ENCODE measurements at regions not wholly inside any gene's neighbourhood (a gene's known extent, or its start where the extent isn't known, plus 50 kb on each side); places are given as distances from the start of the nearest gene placed in this dataset.
"Not testable (repeated sequence)": the region's sequence is repeated elsewhere in the genome, so short reads cannot be mapped to it uniquely, and the experiment has no call there.

DNA sequence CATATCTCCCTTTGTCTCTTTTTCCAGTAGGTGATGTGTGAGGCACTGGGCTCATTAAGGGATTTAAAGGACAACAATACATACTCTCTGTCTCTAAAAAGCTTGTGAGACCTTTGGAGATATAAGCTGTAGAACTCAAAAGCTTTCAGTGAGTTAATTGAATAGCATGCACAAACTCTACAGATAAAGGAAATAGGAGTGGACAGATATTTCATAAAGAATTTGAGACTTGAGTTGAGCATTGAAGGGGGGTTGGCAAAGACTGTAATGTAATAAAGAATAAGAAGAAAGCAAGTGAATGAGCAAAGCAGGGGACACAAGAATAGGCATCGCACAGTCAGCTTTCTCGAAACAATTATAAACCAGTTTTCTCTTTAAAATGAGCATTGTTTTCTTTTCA lies 583.4 kb upstream of the DPPA4 start:
- DNase-seq: no peak

DNA sequence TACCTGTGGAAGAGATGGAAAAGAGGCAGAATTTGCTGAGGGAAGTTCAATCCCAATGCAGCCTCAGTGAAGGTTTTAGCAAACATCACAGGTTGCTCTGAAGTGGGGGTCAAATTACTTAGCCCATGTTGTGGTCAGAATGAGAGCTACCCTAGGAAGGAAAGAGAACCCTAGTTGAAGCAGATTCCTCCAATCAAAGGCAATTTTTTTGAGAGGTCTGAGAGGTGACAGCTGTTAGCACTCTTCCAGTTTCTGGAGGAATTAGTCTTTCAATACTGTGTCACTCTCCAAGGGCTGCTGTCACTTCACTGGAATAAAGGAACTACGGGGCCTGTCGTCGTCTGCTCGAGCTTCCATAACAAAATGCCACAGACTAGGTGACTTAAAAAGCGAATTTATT lies 584.2 kb upstream of the DPPA4 start:
- DNase-seq: no peak

DNA sequence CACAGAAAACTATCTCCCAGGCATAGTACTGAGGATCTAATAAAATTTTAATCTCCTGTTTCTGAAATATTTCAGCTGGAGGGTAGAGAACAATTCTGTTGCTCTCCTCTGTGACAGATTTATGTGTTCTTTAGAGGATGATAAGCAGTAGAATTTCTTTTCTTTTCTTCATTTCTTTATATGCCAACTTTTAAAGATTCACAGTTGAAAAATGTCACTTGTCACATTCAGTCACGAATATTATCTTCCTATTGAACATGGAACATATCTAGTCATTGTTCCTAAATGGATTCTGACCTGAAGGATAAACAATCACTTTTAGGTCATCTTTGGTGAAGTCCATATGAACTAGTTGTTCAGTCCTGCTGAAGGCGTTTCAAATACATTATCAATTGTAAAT lies 585.5 kb upstream of the DPPA4 start:
- no peak for DNase-seq

DNA sequence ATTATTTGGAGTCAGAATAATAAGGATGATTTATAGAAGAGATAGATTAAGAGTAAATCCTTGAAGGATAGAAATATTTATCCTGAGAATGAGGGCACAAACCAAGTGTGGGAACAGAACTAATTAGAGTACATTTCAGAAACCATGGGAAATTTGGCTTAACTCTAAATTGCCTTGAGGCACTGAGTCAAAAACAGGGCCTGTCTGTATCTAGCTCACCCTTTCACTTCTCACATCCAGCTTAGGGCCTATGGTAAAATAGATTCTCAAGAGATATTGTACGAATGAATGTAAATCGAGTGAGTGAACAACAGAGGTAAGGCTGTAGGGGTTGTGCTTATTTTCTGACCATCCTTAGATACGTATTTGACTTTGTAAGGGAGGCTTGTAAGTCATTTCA lies 586.1 kb upstream of the DPPA4 start:
- no peak for DNase-seq

DNA sequence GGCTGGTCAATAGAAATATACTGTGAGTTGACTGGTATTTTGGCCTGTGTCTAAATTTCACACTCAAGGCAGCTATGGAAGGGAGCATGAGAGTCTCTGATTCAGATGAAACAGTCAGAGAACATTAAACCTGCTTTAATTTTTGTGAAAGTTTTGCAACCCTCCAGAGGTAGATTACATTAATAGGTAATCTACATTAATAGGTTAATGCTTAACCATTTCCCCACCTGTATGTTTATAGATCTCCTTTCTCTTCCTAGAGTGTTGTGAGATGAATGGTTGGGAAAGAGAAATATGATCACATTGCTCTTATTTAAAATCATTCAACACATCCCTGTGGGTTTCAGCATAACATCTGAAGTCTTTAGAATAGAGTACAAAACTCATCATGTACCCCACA lies 586.9 kb upstream of the DPPA4 start:
- DNase-seq: no peak

DNA sequence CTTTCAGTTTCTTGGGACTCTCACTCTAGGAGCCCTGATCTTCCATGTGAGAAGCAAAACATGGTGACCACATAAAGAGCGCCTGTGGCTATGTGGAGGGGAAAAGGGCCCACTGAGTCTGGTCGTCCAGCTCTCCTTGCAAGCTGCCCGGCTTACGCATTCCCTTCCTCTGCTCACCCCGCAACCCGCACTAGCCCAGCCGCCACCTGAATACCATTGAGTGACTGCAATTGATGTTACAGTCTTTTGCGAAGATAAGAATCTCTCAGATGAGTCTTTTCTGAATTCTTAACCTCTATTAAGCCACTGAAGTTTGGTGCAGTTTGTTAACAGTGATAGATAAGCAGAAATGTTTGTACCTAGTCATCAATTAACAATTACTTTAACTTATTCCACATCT lies 589.0 kb upstream of the DPPA4 start:
- no peak for DNase-seq

DNA sequence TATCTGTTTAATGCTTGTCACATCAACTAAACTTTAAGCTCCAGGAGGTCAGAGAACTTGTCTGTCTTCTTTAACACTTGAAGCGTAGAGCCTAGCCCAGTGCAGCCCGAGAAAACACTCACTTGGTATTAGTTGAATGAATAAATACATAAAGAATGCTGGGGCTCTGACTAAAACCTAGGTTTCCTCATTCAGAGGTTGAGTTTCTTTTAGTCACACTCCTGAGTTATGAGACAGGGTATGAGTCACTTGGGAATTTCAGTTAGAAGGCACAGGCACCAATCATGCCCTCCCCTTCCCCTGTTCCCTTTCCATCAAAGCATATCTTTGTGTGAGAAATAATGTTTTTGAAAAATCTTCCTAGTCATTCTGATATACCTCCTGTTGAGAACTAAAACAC lies 589.8 kb upstream of the DPPA4 start:
- DNase-seq: no peak

DNA sequence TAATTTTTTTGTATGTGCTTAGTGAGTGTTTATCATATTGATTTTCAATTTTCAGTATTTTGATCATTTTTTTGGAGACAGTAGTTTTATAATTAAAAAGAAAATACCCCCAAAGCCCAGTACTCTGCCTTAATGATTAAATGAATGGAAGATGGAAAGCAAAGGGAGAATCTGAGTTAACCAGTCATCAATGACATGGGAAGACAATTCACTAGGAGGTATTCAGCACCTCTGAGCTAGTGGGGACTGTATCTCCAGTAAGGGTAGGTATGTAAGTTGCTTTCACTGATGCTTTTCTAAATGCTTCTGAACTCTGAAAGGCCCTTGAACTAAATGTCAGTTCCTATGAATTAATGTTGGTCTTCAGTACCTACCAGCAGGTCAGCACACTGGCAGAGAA lies 590.4 kb upstream of the DPPA4 start:
- no peak for DNase-seq

DNA sequence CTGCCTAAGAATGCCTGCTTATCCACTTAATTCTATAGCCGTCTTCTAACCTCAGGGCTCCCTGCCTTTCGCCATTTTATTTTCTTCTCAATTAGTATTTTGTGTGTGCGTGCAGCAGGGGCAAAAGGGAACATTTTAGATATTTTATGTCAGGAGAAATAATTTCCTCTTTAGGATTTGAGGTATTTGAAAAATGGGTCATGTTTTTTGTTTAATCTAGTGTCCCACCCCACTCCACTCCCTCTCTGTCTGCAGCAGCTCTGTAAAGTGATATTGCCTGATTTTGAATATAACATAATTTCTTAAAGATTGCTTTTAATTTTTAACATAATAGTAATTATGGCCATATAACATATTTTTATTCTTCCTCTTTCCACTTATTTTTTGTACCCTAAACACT lies 593.2 kb upstream of the DPPA4 start:
- no peak for DNase-seq

DNA sequence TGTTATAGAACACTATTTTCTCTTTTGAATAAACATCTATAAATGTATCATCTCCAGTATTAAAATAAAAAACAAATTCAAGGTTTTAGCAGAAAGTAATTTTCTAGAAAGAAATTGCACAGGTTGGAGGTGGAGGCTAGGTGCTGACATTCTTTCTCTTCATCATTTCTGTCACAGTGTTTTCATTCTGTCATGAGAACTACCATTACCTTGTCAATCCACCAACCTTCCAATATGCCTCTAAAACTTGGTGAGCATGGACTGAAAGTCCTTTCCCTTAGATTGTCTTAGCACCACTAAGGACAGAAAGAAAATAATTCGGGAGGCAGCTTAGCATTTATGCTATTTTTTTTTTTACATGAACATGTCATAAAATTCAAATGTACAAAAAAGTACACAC lies 596.2 kb upstream of the DPPA4 start:
- no peak for DNase-seq

DNA sequence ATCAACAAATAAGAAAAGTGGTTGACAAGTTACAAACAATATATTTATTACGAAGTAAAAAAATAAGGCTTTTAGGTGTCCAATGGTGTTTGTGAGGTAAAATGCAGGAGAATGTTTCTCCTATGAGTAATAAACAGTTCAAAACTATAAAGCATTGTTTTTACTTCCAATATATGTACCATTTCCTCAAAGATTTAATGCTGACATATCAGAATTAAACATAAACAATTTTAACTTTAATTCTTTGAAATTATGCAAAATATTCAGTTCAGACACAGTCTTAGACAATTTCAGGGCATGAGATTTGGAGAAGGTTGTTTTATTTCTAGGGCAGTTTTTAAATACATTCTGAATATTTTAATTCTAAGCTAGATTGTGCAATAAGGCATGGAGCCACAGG lies 602.5 kb upstream of the DPPA4 start:
- DNase-seq: no peak

DNA sequence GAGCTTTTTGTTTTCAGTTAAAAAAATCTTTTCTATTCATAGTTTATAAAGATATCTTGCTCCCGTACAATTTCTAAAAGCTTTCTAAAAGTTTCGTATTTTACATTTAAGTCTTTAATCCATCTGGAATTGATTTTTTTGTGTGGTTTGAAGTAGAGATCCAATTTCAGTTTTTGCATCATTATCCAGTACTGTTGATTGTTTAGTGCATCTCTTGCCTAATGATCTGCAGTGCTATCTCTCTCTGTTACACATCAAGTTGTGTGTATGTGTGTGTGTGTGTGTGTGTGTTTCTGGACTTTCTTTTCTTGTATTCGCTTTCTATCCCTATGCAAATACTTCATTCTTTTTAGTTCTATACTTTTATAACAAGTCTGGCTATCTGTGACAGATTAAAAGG lies 605.8 kb upstream of the DPPA4 start:
- no peak for DNase-seq

DNA sequence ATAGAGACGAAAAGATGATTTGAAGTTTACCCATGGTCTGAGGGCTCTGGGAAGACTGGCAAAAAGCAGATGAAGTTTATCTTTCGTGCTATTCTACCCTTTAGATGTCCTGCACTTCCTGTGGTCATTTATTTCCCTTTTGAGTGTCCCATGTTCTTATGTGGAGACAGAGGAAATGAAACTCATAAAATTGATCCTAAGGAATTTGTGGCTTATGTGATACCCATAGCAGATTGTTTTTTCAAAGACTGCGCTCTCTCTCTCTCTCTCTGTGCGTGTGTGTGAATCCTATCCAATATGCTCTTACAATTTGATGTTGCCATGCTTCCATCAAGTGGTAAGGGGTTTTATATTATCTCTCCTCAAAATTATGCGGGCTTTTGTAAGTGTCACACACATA lies 607.5 kb upstream of the DPPA4 start:
- DNase-seq: no peak

DNA sequence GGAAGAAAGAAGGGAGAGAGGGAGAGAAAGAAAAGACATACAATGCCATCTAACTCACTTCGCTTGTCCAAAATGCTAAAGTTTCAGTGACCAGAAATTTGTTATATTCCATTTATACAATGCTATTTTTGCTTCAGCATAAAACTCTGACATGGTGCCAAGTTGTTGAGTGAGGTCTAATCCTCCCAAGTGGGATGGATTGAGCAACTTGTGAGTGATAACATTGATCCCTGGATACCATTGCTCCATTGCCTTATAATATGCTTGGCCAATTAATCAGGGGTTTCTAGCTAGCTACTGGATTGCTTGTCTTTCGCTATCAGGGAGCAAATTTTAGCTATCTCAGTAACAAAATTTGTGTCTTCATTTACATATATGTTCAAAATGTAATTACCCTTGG lies 615.6 kb upstream of the DPPA4 start:
- no peak for DNase-seq

DNA sequence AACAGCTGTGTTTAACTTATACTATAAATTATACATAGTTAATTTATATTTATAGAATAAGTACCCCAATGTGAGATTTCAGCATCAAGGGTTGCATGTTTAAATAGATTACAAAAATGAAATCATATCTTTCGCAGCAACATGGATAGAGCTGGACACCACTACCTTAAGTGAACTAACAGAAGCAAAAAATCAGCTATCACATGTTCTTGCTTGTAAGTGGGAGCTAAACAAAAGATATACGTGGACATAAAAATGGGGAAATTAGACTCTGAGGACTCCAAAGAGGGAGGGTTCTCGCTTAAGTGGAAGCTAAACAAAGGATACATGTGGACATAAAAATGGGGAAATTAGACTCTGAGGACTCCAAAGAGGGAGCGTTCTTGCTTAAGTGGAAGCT lies 626.5 kb upstream of the DPPA4 start:
- DNase-seq: peak; percentile 78

DNA sequence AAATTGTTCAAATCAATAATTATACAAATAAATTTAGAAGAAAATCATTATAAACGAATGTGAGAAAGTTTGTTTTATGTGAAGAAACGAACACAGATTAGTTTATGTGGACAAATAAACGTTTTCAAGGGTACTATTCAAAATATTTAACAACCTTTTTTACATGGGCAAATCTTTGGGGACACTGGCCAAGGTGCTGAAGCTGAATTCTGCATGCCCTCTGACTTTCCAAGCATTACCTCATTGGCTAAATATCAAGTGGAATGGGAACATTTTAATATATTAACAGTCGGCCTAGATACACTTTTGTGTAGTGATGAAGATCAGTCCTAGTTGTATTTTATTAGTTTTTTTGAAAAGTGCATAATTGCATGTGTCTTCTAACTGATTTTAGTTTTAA lies 636.4 kb upstream of the DPPA4 start:
- no peak for DNase-seq

DNA sequence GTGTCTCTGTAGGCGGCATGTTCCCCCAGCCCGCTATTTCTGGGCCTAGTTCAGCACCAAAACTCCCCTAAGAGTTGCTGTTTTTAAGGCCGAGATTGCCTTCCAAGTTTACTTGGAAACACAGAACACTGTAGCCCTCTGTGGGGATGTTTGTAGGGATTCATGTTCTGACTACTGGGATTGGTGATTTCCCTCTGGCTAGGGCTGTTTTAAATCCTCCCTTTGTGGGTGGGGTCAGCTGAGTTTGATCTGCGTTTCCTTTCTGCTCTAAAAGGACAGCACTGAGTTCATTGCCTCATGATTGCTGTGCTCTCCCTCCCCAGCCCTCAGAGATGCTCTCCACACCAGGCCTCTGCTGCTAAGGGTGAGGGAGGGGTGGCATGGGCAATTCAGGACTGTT lies 640.6 kb upstream of the DPPA4 start:
- no peak for DNase-seq

DNA sequence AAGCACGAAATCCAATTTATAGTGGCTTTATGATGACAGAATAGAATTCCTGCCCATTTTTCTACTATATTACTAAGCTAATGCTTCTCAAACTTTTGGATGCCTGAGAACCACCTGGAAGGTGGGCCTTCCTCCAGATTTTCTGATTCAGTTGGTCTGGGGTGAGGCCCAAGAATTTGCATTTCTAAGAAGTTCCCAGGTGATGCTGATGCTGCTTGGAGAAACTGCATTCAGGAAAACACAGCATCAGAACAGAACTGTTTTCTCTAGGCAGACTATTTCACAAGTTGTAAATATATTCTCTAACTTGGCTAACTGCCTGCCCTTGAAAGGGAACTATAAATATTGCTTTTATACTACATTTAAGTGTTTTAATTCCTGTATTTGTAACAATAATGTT lies 644.9 kb upstream of the DPPA4 start:
- DNase-seq: no peak

DNA sequence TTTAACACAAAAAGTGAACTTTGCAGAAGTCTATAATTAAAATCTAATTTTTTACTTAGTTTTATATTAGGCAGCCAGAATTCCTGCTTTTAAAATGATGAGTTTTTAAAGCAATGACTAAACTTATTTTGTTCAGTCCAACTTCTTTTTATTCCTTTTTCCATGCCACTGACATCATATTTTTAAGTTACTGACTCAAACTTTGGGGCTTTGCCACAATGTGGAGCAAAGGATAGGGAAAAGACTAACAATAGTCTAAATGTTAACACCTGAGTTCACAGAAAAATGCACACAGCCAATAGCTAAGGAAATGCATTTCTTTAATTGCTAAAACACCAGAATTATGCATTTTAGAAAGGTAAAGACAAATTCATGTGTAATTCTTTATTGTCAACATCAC lies 647.6 kb upstream of the DPPA4 start:
- DNase-seq: no peak

DNA sequence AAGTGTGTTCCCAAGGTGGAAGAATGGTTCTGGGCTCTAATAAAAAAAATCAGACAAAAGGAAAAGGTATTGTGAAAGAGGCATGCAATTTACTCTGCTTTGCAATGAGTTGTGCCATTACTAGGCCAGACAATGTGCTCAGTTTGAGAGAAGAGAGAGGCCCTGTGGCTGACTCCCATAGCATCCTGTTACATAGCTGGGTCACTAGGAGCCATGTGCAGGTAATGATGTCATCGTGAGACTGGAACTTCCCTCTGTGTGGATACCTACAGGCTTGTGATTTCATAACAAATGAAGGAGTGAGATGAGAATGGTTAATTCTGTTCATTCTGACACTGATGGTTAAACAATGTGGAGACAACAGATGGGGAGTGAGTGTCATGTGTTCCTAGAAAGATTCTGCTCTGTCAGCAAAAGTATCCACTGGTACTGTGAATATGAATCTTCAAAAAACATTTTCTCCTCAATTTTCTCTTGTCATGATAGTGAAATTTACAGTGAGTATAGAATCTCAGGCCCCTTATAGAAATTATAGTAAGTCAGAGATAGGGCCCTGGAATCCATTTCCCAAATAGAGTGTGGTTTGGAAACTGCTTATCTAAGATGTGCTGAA lies 648.7 kb upstream of the DPPA4 start:
- no peak for DNase-seq

DNA sequence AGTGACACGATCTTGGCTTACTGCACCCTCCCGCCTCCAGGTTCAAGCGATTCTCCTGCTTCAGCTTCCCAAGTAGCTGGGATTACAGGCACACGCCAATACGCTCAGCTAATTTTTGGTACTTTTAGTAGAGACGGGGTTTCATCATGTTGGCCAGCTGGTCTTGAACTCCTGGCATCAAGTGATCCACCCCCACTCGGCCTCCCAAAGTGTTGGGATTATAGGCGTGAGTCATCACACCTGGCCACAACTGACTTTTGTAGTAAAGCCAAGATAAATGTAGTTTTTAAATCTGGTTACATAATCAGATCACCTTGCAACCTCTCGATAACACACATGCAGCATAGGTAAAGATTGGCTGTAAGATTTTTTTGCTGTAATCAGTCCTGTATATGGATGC lies 657.5 kb upstream of the DPPA4 start:
- no peak for DNase-seq

DNA sequence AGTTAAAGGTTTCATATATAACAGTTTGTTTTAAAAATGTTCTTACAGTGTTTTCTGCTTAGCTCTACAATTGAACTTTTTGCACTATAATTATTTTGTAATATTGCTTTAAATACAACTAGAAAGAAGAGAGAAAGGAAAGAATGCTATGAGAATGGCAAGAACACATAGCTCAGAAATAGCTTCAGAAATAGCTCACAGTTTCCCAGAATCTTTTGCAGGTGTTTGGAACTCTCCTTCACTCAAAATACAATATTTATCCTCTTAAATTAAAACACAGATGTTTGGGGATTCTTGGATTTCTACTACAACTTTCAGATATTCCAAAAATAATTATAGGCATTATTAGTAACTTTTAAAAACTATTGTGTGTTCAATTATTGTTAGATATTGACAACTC lies 658.0 kb upstream of the DPPA4 start:
- no peak for DNase-seq

DNA sequence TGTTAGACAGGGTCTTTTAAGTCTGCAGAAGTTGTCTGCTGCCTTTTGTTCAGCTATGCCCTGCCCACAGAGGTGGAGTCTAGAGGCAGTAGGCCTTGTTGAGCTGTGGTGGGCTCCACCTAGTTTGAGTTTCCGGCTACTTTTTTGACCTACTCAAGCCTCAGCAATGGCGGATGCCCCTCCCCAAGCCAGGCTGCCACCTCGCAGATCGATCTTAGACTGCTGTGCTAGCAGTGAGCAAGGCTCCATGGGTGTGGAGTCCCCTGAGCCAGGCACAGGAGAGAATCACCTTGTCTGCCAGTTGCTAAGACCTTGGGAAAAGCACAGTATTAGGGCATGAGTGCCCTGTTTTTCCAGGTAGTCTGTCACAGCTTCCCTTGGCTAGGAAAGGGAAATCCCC lies 664.6 kb upstream of the DPPA4 start:
- not testable (repeated sequence) for DNase-seq

DNA sequence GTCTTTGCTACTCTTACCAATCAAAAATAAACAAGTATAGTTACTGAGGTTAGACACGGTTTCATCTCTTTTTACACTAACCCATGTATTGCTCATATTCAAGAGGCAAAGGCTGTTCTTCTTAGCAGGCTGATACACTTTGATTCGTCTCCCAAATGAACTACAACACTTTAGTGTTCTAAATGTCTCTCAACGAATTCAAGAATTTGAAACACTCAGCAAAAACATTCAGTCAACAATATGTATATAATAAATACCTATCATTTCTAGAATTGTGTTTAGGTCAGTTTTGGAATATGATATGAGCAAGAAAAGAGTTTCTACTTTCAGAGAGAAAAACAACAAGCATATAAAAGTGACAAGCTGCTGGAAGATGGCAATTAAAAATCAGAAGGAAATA lies 669.6 kb upstream of the DPPA4 start:
- no peak for DNase-seq

DNA sequence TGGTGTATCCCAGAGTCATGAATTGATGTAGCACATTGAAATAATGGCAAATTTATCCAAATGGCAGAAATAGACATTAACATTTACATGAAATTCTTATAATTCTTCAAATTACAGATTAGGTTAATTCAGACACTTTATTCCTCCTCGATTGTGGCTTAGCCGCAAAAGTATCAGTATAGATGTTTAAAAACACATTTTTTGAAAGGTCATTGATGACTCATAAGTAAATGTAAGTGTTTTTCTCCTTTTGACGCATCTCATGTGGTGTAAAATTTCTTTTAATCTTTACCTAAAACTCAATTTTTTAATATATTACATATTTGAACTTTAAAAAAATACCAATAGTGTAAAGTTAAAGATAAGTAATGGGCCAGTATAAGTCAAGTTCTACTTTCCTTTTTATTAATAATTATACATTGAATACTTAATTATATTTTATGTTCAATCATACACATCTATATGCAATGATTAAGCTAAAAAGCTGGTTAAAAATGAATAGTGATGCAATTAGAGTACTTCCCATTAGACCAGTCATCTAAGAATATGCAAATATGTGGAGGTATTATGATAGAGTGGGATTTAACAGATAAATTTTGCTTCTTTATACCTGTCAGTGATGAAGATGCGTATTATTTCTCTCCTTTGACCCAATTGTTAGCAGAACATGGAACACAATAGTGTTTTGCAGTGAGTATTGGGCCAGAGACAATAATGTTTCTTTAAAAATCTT lies 678.1 kb upstream of the DPPA4 start:
- DNase-seq: no peak

All from NCI-H1436 treated with DMSO at 0.1 percent for 48 hours (cell line).